Neural cell (in vitro differentiated cells): ENCODE measurements at regions not wholly inside any gene's neighbourhood (a gene's known extent, or its start where the extent isn't known, plus 50 kb on each side); places are given as distances from the start of the nearest gene placed in this dataset.
"Not testable (repeated sequence)": the region's sequence is repeated elsewhere in the genome, so short reads cannot be mapped to it uniquely, and the experiment has no call there.

ENCODE experiments used
- H2AFZ ChIP-seq: fragments of 200-600, 300-800 bp; sonication (generic), shearing (Covaris generic); 2 replicates; pipeline ENCODE4 v1.6.0; 2014; ENCODE audit warnings: low read depth, mild to moderate bottlenecking, antibody characterized with exemption, low read length, moderate library complexity
- H3F3A ChIP-seq: fragments of 200-600 bp; shearing (Covaris generic); 2 replicates; pipeline ENCODE4 v1.6.1; 2016; ENCODE audit warnings: mild to moderate bottlenecking, moderate library complexity, mixed read lengths, antibody characterized with exemption, low read length; ENCODE audit not compliant: insufficient read depth, poor library complexity, severe bottlenecking
- H3K27ac ChIP-seq: fragments of 200-600, 300-800 bp; sonication (generic), shearing (Covaris generic); 2 replicates; pipeline ENCODE4 v1.5.1; 2014; ENCODE audit warnings: mild to moderate bottlenecking, low read length, moderate library complexity
- H3K27me3 ChIP-seq: fragments of 300-800, 200-600 bp; sonication (generic), shearing (Covaris generic); 2 replicates; pipeline ENCODE4 v1.6.0; 2014; ENCODE audit warnings: mild to moderate bottlenecking, low read depth, low read length, moderate library complexity; ENCODE audit not compliant: insufficient read depth
- H3K36me3 ChIP-seq: fragments of 300-800, 200-600 bp; sonication (generic), shearing (Covaris generic); 2 replicates; pipeline ENCODE4 v1.5.1; 2014; ENCODE audit warnings: mild to moderate bottlenecking, antibody characterized with exemption, low read length, moderate library complexity; ENCODE audit not compliant: insufficient read depth
- H3K4me2 ChIP-seq: fragments of 300-800, 200-600 bp; sonication (generic), shearing (Covaris generic); 2 replicates; pipeline ENCODE4 v1.6.0; 2014; ENCODE audit warnings: mild to moderate bottlenecking, low read length
- H3K4me3 ChIP-seq: fragments of 300-800, 200-600 bp; sonication (generic), shearing (Covaris generic); 2 replicates; pipeline ENCODE4 v1.5.1; 2014; ENCODE audit warnings: mild to moderate bottlenecking, low read length, moderate library complexity
- H3K79me2 ChIP-seq: fragments of 200-600 bp; shearing (Covaris generic); replicated peaks from 2 replicates; pipeline ENCODE4 v1.6.0; 2014; ENCODE audit warnings: mild to moderate bottlenecking, low read length, moderate library complexity; ENCODE audit not compliant: insufficient read depth
- H3K9ac ChIP-seq: fragments of 300-800, 200-600 bp; sonication (generic), shearing (Covaris generic); 2 replicates; pipeline ENCODE4 v1.6.1; 2016; ENCODE audit warnings: mild to moderate bottlenecking, low read length, mixed read lengths
- H3K9me2 ChIP-seq: fragments of 200-600 bp; shearing (Covaris generic); 2 replicates; pipeline ENCODE4 v1.6.1; 2016; ENCODE audit warnings: mild to moderate bottlenecking, low read length, mixed read lengths; ENCODE audit not compliant: insufficient read depth
- H3K9me3 ChIP-seq: fragments of 200-600, 300-800 bp; sonication (generic), shearing (Covaris generic); 2 replicates; pipeline ENCODE4 v1.6.1; 2016; ENCODE audit warnings: mild to moderate bottlenecking, mixed run types, low read length, moderate library complexity, mixed read lengths
- H4K20me1 ChIP-seq: fragments of 200-600 bp; shearing (Covaris generic); 2 replicates; pipeline ENCODE4 v1.6.1; 2016; ENCODE audit warnings: mild to moderate bottlenecking, mixed run types; ENCODE audit not compliant: insufficient read depth
- EP300 ChIP-seq: fragments of 450-650 bp; conservative IDR thresholded peaks from 2 replicates; pipeline ENCODE4 v1.6.1; 2014; ENCODE audit warnings: antibody characterized with exemption, mild to moderate bottlenecking, moderate library complexity; ENCODE audit not compliant: poor library complexity, severe bottlenecking
- EZH2 ChIP-seq: fragments of 200-600, 300-800 bp; shearing (Covaris generic), sonication (generic); IDR thresholded peaks from 2 replicates; pipeline ENCODE4 v1.6.1; 2014; ENCODE audit warnings: antibody characterized with exemption, low read length, borderline replicate concordance, mild to moderate bottlenecking; ENCODE audit not compliant: insufficient read depth, poor library complexity, severe bottlenecking
- MXI1 ChIP-seq: fragments of 450-650 bp; conservative IDR thresholded peaks from 2 replicates; pipeline ENCODE4 v1.6.1; 2014; ENCODE audit warnings: antibody characterized with exemption, mild to moderate bottlenecking; ENCODE audit not compliant: poor library complexity, severe bottlenecking
- POLR2AphosphoS5 ChIP-seq: IDR thresholded peaks from 2 replicates; pipeline ENCODE4 v1.6.1; 2012
- RAD21 ChIP-seq: fragments of 450-650 bp; conservative IDR thresholded peaks from 2 replicates; pipeline ENCODE4 v1.6.1; 2014; ENCODE audit warnings: antibody characterized with exemption, mild to moderate bottlenecking, moderate library complexity
- REST ChIP-seq: IDR thresholded peaks from 2 replicates; pipeline ENCODE4 v1.6.1; 2012; ENCODE audit warnings: borderline replicate concordance
- SMC3 ChIP-seq: fragments of 450-650 bp; conservative IDR thresholded peaks from 2 replicates; pipeline ENCODE4 v1.6.1; 2014; ENCODE audit warnings: antibody characterized with exemption, mild to moderate bottlenecking, moderate library complexity; ENCODE audit not compliant: poor library complexity
- TAF1 ChIP-seq: IDR thresholded peaks from 2 replicates; pipeline ENCODE4 v1.6.1; 2012; ENCODE audit warnings: low read depth
- TF ChIP-seq, protein P1 (sequence below): fragments of 450-650 bp; IDR thresholded peaks from 2 replicates; pipeline ENCODE4 v1.5.1; 2014; ENCODE audit warnings: antibody characterized with exemption, mild to moderate bottlenecking, moderate library complexity; ENCODE audit not compliant: poor library complexity, severe bottlenecking

DNA sequence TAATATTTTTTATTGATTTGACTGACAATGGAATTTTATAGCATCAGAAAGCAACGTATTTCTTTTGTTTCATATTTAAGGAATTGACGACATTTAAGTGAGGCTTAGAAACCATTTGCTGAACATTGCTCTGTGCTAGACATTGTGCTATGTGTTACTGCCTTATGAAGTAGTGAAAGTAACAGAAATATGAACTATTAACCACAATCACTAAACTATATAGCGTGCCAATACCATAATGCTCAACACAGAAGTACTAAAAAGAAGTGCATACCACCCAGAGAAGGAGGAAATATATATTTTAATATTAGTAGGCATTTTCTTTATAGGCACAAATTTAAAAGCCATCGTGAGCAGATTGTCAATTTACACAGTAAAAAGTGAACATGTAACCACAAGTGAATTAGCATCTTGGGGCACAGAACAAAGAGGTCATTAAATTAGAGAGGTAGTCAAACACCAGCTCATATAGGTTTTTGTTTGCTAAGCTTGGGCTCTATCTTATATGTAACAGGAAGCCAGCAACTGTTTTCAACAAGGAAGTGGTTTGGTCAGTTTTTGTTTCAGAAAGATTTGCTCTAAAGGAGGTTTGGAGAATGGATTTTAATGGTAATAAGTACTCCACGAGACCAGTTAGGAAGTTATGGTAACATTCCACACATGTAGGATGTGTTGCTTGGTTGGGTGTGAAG, 270.7 kb downstream of the GRXCR1 start:
- Histone ChIP-seq H3K4me2 (no peak overlapping the region), H3K27ac (no peak overlapping the region), H4K20me1 (no peaks in the 10 kb centered on the region), H3K27me3 (no peaks in the 10 kb centered on the region), H2AFZ (no peak overlapping the region), H3K79me2 (no peaks in the 10 kb centered on the region), H3K9me2 (no peaks in the 10 kb centered on the region), H3K4me3 (no peak overlapping the region), H3F3A (no peaks in the 10 kb centered on the region), H3K9me3 (no peaks in the 10 kb centered on the region), H3K36me3 (no peaks in the 10 kb centered on the region), H3K9ac (no peak overlapping the region)
- no peak for TF ChIP-seq POLR2AphosphoS5
- TF ChIP-seq REST, result no peak
- TF ChIP-seq TAF1, result no peak
- TF ChIP-seq EZH2, result no peak
- TF ChIP-seq EP300, result no peak
- no peak for TF ChIP-seq MXI1
- TF ChIP-seq, protein P1, sequence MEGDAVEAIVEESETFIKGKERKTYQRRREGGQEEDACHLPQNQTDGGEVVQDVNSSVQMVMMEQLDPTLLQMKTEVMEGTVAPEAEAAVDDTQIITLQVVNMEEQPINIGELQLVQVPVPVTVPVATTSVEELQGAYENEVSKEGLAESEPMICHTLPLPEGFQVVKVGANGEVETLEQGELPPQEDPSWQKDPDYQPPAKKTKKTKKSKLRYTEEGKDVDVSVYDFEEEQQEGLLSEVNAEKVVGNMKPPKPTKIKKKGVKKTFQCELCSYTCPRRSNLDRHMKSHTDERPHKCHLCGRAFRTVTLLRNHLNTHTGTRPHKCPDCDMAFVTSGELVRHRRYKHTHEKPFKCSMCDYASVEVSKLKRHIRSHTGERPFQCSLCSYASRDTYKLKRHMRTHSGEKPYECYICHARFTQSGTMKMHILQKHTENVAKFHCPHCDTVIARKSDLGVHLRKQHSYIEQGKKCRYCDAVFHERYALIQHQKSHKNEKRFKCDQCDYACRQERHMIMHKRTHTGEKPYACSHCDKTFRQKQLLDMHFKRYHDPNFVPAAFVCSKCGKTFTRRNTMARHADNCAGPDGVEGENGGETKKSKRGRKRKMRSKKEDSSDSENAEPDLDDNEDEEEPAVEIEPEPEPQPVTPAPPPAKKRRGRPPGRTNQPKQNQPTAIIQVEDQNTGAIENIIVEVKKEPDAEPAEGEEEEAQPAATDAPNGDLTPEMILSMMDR, result no peak
- no peak for TF ChIP-seq RAD21
- TF ChIP-seq SMC3, result no peak

DNA sequence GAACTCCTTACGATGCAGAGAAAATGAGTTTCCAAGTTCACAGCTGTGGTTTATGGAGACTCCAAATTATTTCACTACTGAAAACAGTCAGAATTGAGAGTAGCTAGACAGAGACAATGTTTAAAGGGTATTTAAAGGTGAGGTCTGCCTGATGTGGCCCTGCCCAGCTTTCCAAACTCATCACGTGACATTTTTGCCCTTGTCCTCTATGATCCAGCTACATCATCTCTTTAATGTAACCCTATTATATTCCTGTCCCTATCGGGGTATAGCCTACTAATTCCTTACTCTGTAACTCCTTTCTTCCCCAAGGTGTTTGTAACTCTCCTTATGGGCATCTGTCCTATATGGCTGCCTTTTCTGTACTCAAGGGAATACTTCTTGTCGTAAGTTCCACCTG, 297.2 kb downstream of the GRXCR1 start:
- H3K9ac ChIP-seq, result no peak overlapping the region
- no peak overlapping the region for H3K27ac ChIP-seq
- H3K4me2 ChIP-seq, result no peak overlapping the region
- H3K4me3 ChIP-seq, result no peak overlapping the region
- H3K27me3 ChIP-seq, result no peaks in the 10 kb centered on the region
- H4K20me1 ChIP-seq, result no peaks in the 10 kb centered on the region
- H3F3A ChIP-seq, result no peaks in the 10 kb centered on the region
- no peak overlapping the region for H2AFZ ChIP-seq
- no peaks in the 10 kb centered on the region for H3K9me2 ChIP-seq
- H3K36me3 ChIP-seq, result no peaks in the 10 kb centered on the region
- TF ChIP-seq POLR2AphosphoS5 (no peak), REST (no peak), MXI1 (no peak), RAD21 (no peak), EP300 (no peak), SMC3 (no peak), TAF1 (no peak), EZH2 (no peak)
- TF ChIP-seq, protein P1, result no peak
- H3K79me2 ChIP-seq, result no peaks in the 10 kb centered on the region
- no peaks in the 10 kb centered on the region for H3K9me3 ChIP-seq

DNA sequence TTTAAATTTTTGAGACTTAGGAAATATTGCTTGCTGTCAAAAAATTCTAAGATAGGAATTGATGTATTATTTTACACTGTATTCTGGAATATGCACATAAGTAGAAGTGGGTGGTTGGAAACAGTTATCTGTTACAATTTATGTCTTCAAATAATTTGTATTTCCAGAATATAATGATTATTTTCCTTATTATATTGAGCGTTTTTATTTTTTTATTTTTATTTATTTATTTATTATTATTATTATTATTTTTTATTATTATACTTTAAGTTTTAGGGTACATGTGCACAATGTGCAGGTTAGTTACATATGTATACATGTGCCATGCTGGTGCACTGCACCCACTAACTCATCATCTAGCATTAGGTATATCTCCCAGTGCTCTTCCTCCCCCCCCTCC, 320.1 kb downstream of the GRXCR1 start:
- H3K9me3 ChIP-seq, H3K79me2 ChIP-seq, H3K4me2 ChIP-seq, H2AFZ ChIP-seq, H3F3A ChIP-seq, H3K9me2 ChIP-seq, H3K27ac ChIP-seq, H3K36me3 ChIP-seq, H4K20me1 ChIP-seq, H3K9ac ChIP-seq, H3K4me3 ChIP-seq, H3K27me3 ChIP-seq: not testable (repeated sequence)
